NCI-H187 treated with DMSO at 0.1 percent for 48 hours (cell line): ENCODE measurements at regions not wholly inside any gene's neighbourhood (a gene's known extent, or its start where the extent isn't known, plus 50 kb on each side); places are given as distances from the start of the nearest gene placed in this dataset.

Experiments
- DNase-seq: peaks from one replicate; lab custom pipeline; 2025; lab: John Stamatoyannopoulos, UW

GRCh38 chr11:80424012-80424695 is 983.3 kb upstream of the TENM4 start:
- no peak for DNase-seq

GRCh38 chr11:80420374-80420773 is 979.5 kb upstream of the TENM4 start:
- no peak for DNase-seq

GRCh38 chr11:80417681-80418080 is 976.9 kb upstream of the TENM4 start:
- DNase-seq: no peak

- DNase-seq: no peak
Measured at GRCh38 chr11:80415580-80415979, 974.8 kb upstream of the TENM4 start.

- no peak for DNase-seq
Measured at GRCh38 chr11:80414181-80415165, 973.6 kb upstream of the TENM4 start.

GRCh38 chr11:80412604-80413003 is 971.8 kb upstream of the TENM4 start:
- no peak for DNase-seq

GRCh38 chr11:80393210-80393609 is 952.4 kb upstream of the TENM4 start:
- no peak for DNase-seq

- DNase-seq: no peak
Measured at GRCh38 chr11:80390505-80390904, 949.7 kb upstream of the TENM4 start.

- no peak for DNase-seq
Measured at GRCh38 chr11:80388536-80388935, 947.7 kb upstream of the TENM4 start.

GRCh38 chr11:80388130-80388529 is 947.3 kb upstream of the TENM4 start:
- DNase-seq: no peak

GRCh38 chr11:80383655-80384054 is 942.8 kb upstream of the TENM4 start:
- no peak for DNase-seq

- no peak for DNase-seq
Measured at GRCh38 chr11:80379620-80380278, 938.9 kb upstream of the TENM4 start.

- DNase-seq: no peak
Measured at GRCh38 chr11:80371931-80372330, 931.1 kb upstream of the TENM4 start.

GRCh38 chr11:80365980-80366379 is 925.1 kb upstream of the TENM4 start:
- no peak for DNase-seq

GRCh38 chr11:80365076-80365725 is 924.4 kb upstream of the TENM4 start:
- no peak for DNase-seq

GRCh38 chr11:80362563-80363340 is 921.9 kb upstream of the TENM4 start:
- DNase-seq: no peak

GRCh38 chr11:80355251-80355650 is 914.4 kb upstream of the TENM4 start:
- DNase-seq: no peak

GRCh38 chr11:80350541-80350940 is 909.7 kb upstream of the TENM4 start:
- DNase-seq: no peak

GRCh38 chr11:80349997-80350396 is 909.2 kb upstream of the TENM4 start:
- DNase-seq: no peak

GRCh38 chr11:80346353-80347059 is 905.7 kb upstream of the TENM4 start:
- DNase-seq: no peak

GRCh38 chr11:80343436-80343835 is 902.6 kb upstream of the TENM4 start:
- DNase-seq: no peak
